CD4-positive, alpha-beta T cell treated with Interleukin-2 at 100 ng/mL for 4 hours (primary cell): ENCODE measurements at regions not wholly inside any gene's neighbourhood (a gene's known extent, or its start where the extent isn't known, plus 50 kb on each side); places are given as distances from the start of the nearest gene placed in this dataset.

Source experiments
- DNase-seq: peaks from one replicate; pipeline ENCODE4 v3.0.0-alpha.2; 2020; ENCODE audit warnings: low spot score

GRCh38 chr10:131736321-131736980 is 164.4 kb upstream of the PPP2R2D start:
- DNase-seq: no peak

- no peak for DNase-seq
Measured at GRCh38 chr10:131737543-131738395, 163.0 kb upstream of the PPP2R2D start.

- no peak for DNase-seq
Measured at GRCh38 chr10:131738396-131738735, 162.4 kb upstream of the PPP2R2D start.

GRCh38 chr10:131739206-131739605 is 161.6 kb upstream of the PPP2R2D start:
- no peak for DNase-seq

GRCh38 chr10:131742500-131742951 is 158.3 kb upstream of the PPP2R2D start:
- DNase-seq: no peak

- DNase-seq: no peak
Measured at GRCh38 chr10:131743190-131744151, 157.3 kb upstream of the PPP2R2D start.

- DNase-seq: no peak
Measured at GRCh38 chr10:131744346-131744745, 156.5 kb upstream of the PPP2R2D start.

- no peak for DNase-seq
Measured at GRCh38 chr10:131745591-131745990, 155.2 kb upstream of the PPP2R2D start.

- DNase-seq: no peak
Measured at GRCh38 chr10:131746241-131746711, 154.5 kb upstream of the PPP2R2D start.

- DNase-seq: no peak
Measured at GRCh38 chr10:131746785-131747184, 154.0 kb upstream of the PPP2R2D start.

- DNase-seq: no peak
Measured at GRCh38 chr10:131747251-131747650, 153.6 kb upstream of the PPP2R2D start.

- DNase-seq: no peak
Measured at GRCh38 chr10:131747791-131748190, 153.0 kb upstream of the PPP2R2D start.

GRCh38 chr10:131748191-131748590 is 152.6 kb upstream of the PPP2R2D start:
- no peak for DNase-seq

- no peak for DNase-seq
Measured at GRCh38 chr10:131748831-131749766, 151.7 kb upstream of the PPP2R2D start.

- DNase-seq: no peak
Measured at GRCh38 chr10:131749767-131750142, 151.1 kb upstream of the PPP2R2D start.

- no peak for DNase-seq
Measured at GRCh38 chr10:131750171-131750895, 150.5 kb upstream of the PPP2R2D start.

- DNase-seq: no peak
Measured at GRCh38 chr10:131750973-131751826, 149.6 kb upstream of the PPP2R2D start.

GRCh38 chr10:131751827-131752775 is 148.7 kb upstream of the PPP2R2D start:
- no peak for DNase-seq
